Panc1 (cell line): ENCODE measurements at regions not wholly inside any gene's neighbourhood (a gene's known extent, or its start where the extent isn't known, plus 50 kb on each side); places are given as distances from the start of the nearest gene placed in this dataset.

ENCODE experiments used
- ATAC-seq: fragments of 200-7000 bp; cut with Tn5 transposase; 2 replicates; pipeline ENCODE4 v1.9.1; 2020; ENCODE audit warnings: mild to moderate bottlenecking, moderate library complexity
- BruUV-seq: library from RNA; stranded (reverse); fragments of 400-500 nt; replicated peaks from 2 replicates; lab custom pipeline; 2021; lab: Mats Ljungman, UMichigan
- CTCF ChIA-PET: fragments of 300-600 bp; sonication (Branson Sonifier 250); formaldehyde crosslinking; loops from one replicate; lab custom pipeline; 2022; ENCODE audit warnings: antibody characterized with exemption; lab: Charles Lee
- POLR2A ChIA-PET: fragments of 300-600 bp; sonication (Branson Sonifier 250); formaldehyde crosslinking; loops from one replicate; lab custom pipeline; 2022; ENCODE audit warnings: antibody characterized with exemption; lab: Charles Lee
- DNase-seq: peaks from one replicate; pipeline ENCODE4 v3.0.0-alpha.2; 2010; ENCODE audit warnings: low read depth, low spot score
- H3K27ac ChIP-seq: 2 replicates; pipeline ENCODE4 v1.5.1; 2011; ENCODE audit warnings: mild to moderate bottlenecking, low read length, inconsistent platforms
- H3K27me3 ChIP-seq: fragments of 200-500 bp; sonication (Bioruptor generic); 2 replicates; pipeline ENCODE4 v1.6.0; 2014; ENCODE audit warnings: low read length, inconsistent platforms; ENCODE audit not compliant: control insufficient read depth, insufficient read depth
- H3K36me3 ChIP-seq: fragments of 200-500 bp; sonication (Bioruptor generic); 2 replicates; pipeline ENCODE4 v1.5.1; 2014; ENCODE audit warnings: inconsistent platforms, mild to moderate bottlenecking, low read length, moderate library complexity; ENCODE audit not compliant: control insufficient read depth, insufficient read depth
- H3K4me1 ChIP-seq: 2 replicates; pipeline ENCODE4 v1.5.1; 2011; ENCODE audit warnings: inconsistent platforms, mild to moderate bottlenecking, low read length, moderate library complexity; ENCODE audit not compliant: control insufficient read depth, insufficient read depth
- H3K4me3 ChIP-seq, 2 experiments: 2 replicates each; pipeline ENCODE4 v1.5.1; 2011 to 2012; ENCODE audit warnings: low read depth in 2 of 2, low read length in 2 of 2, mild to moderate bottlenecking in 2 of 2, inconsistent platforms in 1 of 2, moderate library complexity in 1 of 2
- H3K9me3 ChIP-seq: fragments of 200-500 bp; sonication (Bioruptor generic); 2 replicates; pipeline ENCODE4 v1.5.1; 2014; ENCODE audit warnings: low read depth, mild to moderate bottlenecking, inconsistent platforms, low read length, moderate library complexity; ENCODE audit not compliant: control insufficient read depth, insufficient read depth
- CTCF ChIP-seq: fragments of 450-650 bp; IDR thresholded peaks from 2 replicates; pipeline ENCODE4 v1.5.1; 2017; ENCODE audit warnings: mild to moderate bottlenecking
- POLR2AphosphoS5 ChIP-seq: IDR thresholded peaks from 2 replicates; pipeline ENCODE4 v1.6.1; 2012; ENCODE audit warnings: mild to moderate bottlenecking, low read depth, low read length, moderate library complexity
- REST ChIP-seq, 2 experiments: IDR thresholded peaks; 2 replicates each; pipeline ENCODE4 v1.6.1; 2011 to 2012; ENCODE audit warnings: low read depth in 2 of 2, control low read depth in 1 of 2, low read length in 1 of 2, mild to moderate bottlenecking in 1 of 2, moderate library complexity in 1 of 2; ENCODE audit not compliant: insufficient read depth in 1 of 2
- SIN3A ChIP-seq: IDR thresholded peaks from 2 replicates; pipeline ENCODE4 v1.6.1; 2012; ENCODE audit warnings: low read depth, mild to moderate bottlenecking, low read length, moderate library complexity, borderline replicate concordance; ENCODE audit not compliant: insufficient read depth
- TCF7L2 ChIP-seq: IDR thresholded peaks from 2 replicates; pipeline ENCODE4 v1.6.1; 2011; ENCODE audit warnings: mild to moderate bottlenecking, low read depth, low read length, inconsistent platforms
- in situ Hi-C: cut with HindIII; loops from 2 replicates; pipeline ENCODE4 v1.10.0; 2016; ENCODE audit warnings: low sequenced_read_pairs, low pct_unique_long_range_greater_than_20kb
- intact Hi-C: fragments of 100-400 bp; cut with micrococcal nuclease; formaldehyde crosslinking; loops from one replicate; pipeline ENCODE4 v1.10.0; 2022; ENCODE audit not compliant: unreplicated experiment

DNA sequence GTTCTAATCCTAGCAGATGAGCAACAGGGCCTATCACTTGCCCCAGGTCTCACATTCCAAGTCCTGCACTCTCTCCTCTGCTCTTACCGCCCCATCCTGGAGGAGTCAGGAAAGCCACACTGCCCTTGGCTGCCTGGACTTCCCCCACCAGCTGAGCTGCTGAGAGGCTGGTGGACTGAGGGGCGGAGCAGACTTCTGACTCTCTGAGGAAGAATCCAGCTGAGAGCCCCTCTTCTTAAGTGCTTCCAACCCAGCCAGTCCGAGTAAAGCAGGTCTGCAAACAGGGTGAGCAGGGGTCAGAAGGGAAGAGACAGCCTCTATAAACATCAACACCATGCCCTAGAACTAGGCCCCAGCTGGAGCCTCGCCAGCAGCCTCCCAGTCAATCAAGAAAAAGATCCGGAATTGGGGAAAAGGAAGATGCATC lies 92.4 kb upstream of the TMEM72 start:
- intact Hi-C loops (no loop called here), in situ Hi-C loops (no loop called here)
- H3K9me3 ChIP-seq: no peaks in the 10 kb centered on the region
- no peaks in the 10 kb centered on the region for H3K36me3 ChIP-seq
- H3K4me1 ChIP-seq: no peaks in the 10 kb centered on the region
- DNase-seq: no peak
- no peak for ATAC-seq
- H3K27me3 ChIP-seq: peaks cover 15% of the 10 kb centered on the region
- no TSS peak for BruUV-seq
- CTCF ChIA-PET: no interaction called here
- H3K27ac ChIP-seq: no peak overlapping the region
- POLR2A ChIA-PET: no interaction called here
- TF ChIP-seq SIN3A: no peak
- no peak for TF ChIP-seq TCF7L2
- TF ChIP-seq REST (IDR thresholded peaks at IDR 0.05; ENCODE audit: insufficient read depth in 1 of 2, low read depth in 2 of 2, low read length in 1 of 2): no peak
- no peak for TF ChIP-seq CTCF
- no peak for TF ChIP-seq POLR2AphosphoS5
- H3K4me3 ChIP-seq: no peak overlapping the region

DNA sequence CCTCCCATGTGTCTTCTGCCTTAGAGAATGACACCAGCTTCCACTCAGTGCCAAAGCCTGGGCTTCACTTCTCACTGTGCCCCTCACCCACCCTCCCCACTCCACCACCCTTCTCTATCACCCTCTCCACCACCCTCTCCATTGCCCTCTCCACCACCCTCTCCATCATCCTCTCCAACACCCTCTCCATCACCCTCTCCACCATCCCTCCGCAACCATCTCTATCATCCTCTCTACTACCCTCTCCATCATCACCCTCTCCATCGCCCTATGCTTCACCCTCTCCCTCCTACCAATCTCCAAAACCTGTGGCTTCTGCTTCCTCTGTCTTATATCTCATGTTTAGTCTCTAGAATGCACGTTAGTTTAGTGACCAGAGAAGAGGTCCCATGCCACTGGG lies 91.0 kb upstream of the TMEM72 start:
- Histone ChIP-seq H3K36me3 (no peaks in the 10 kb centered on the region), H3K27ac (no peak overlapping the region), H3K27me3 (peaks cover 8% of the 10 kb centered on the region; the same call in 1 of the 2 replicates), H3K9me3 (no peaks in the 10 kb centered on the region), H3K4me1 (no peaks in the 10 kb centered on the region), H3K4me3 (no peak overlapping the region)
- CTCF ChIA-PET: no interaction called here
- POLR2A ChIA-PET: interaction anchor here (0.7 kb wide), 1 partner anchor 105 kb away, joined by 9 read pairs; no protein-coding TSS in a partner anchor
- intact Hi-C loops (no loop called here), in situ Hi-C loops (no loop called here)
- TF ChIP-seq TCF7L2 (no peak), POLR2AphosphoS5 (no peak), REST (IDR thresholded peaks at IDR 0.05; ENCODE audit: insufficient read depth in 1 of 2, low read depth in 2 of 2, low read length in 1 of 2) (no peak), CTCF (no peak), SIN3A (no peak)
- no TSS peak for BruUV-seq
- DNase-seq: no peak
- ATAC-seq: no peak
